IMR-90 (cell line): ENCODE measurements at regions not wholly inside any gene's neighbourhood (a gene's known extent, or its start where the extent isn't known, plus 50 kb on each side); places are given as distances from the start of the nearest gene placed in this dataset.

Source experiments
- ATAC-seq: fragments of 200-7000 bp; cut with Tn5 transposase; 2 replicates; pipeline ENCODE4 v1.9.1; 2020; ENCODE audit warnings: low read depth, mild to moderate bottlenecking, moderate library complexity
- BruUV-seq: library from RNA; stranded (reverse); fragments of 400-500 nt; replicated peaks from 2 replicates; lab custom pipeline; 2021; lab: Mats Ljungman, UMichigan
- CTCF ChIA-PET: fragments of 300-600 bp; formaldehyde crosslinking; extraction: SDS; loops from one replicate; lab custom pipeline; 2021; ENCODE audit warnings: antibody characterized with exemption; lab: Yijun Ruan, JAX
- POLR2A ChIA-PET: fragments of 300-600 bp; sonication (Branson Sonifier 250); formaldehyde crosslinking; loops from one replicate; lab custom pipeline; 2022; ENCODE audit warnings: antibody characterized with exemption; ENCODE audit not compliant: unreplicated experiment; lab: Charles Lee
- DNase-seq: peaks from one replicate; pipeline ENCODE4 v3.0.0; 2013
- H2AFZ ChIP-seq: replicated peaks from 2 replicates; pipeline ENCODE3; 2013; ENCODE audit warnings: low read length, mild to moderate bottlenecking; ENCODE audit not compliant: poor library complexity
- H2AK5ac ChIP-seq: 2 replicates; pipeline ENCODE4 v1.6.1; 2013; ENCODE audit warnings: low read depth, low read length, inconsistent platforms
- H2AK9ac ChIP-seq: replicated peaks from 2 replicates; pipeline ENCODE3; 2013; ENCODE audit warnings: mild to moderate bottlenecking, low read depth, low read length, moderate library complexity; ENCODE audit not compliant: poor library complexity
- H2BK120ac ChIP-seq: 2 replicates; pipeline ENCODE4 v1.6.1; 2013; ENCODE audit warnings: low read depth, low read length, inconsistent platforms
- H2BK15ac ChIP-seq: 3 replicates; pipeline ENCODE4 v1.6.1; 2013; ENCODE audit warnings: low read depth, low read length, inconsistent platforms
- H2BK20ac ChIP-seq: 2 replicates; pipeline ENCODE4 v1.6.1; 2013; ENCODE audit warnings: low read depth, mild to moderate bottlenecking, inconsistent platforms, low read length, moderate library complexity
- H2BK5ac ChIP-seq: 2 replicates; pipeline ENCODE4 v1.6.1; 2013; ENCODE audit warnings: mild to moderate bottlenecking, low read depth, low read length, inconsistent platforms; ENCODE audit not compliant: poor library complexity, severe bottlenecking
- H3K14ac ChIP-seq: replicated peaks from 2 replicates; pipeline ENCODE4 v1.6.1; 2013; ENCODE audit warnings: low read depth, low read length, inconsistent platforms
- H3K18ac ChIP-seq: 2 replicates; pipeline ENCODE4 v1.6.1; 2013; ENCODE audit warnings: low read depth, low read length, control low read depth
- H3K23ac ChIP-seq: 2 replicates; pipeline ENCODE4 v1.6.1; 2013; ENCODE audit warnings: low read depth, low read length, inconsistent platforms
- H3K27ac ChIP-seq: 2 replicates; pipeline ENCODE4 v1.5.1; 2013; ENCODE audit warnings: mild to moderate bottlenecking, control low read depth, low read length; ENCODE audit not compliant: insufficient read depth
- H3K27me3 ChIP-seq: 2 replicates; pipeline ENCODE4 v1.6.1; 2013; ENCODE audit warnings: low read length; ENCODE audit not compliant: control insufficient read depth, insufficient read depth
- H3K36me3 ChIP-seq: 2 replicates; pipeline ENCODE4 v1.6.1; 2013; ENCODE audit warnings: low read length, mixed read lengths; ENCODE audit not compliant: control insufficient read depth, insufficient read depth
- H3K4ac ChIP-seq: 2 replicates; pipeline ENCODE4 v1.6.1; 2013; ENCODE audit warnings: low read depth, low read length, inconsistent platforms
- H3K4me1 ChIP-seq: 2 replicates; pipeline ENCODE4 v1.6.1; 2013; ENCODE audit warnings: low read length, mixed read lengths; ENCODE audit not compliant: control insufficient read depth, insufficient read depth
- H3K4me2 ChIP-seq: 2 replicates; pipeline ENCODE4 v1.6.1; 2013; ENCODE audit warnings: low read depth, mild to moderate bottlenecking, control low read depth, low read length, moderate library complexity
- H3K4me3 ChIP-seq: 2 replicates; pipeline ENCODE4 v1.5.1; 2013; ENCODE audit warnings: low read depth, mild to moderate bottlenecking, control low read depth, low read length, moderate library complexity; ENCODE audit not compliant: insufficient read depth
- H3K56ac ChIP-seq: 2 replicates; pipeline ENCODE4 v1.6.1; 2013; ENCODE audit warnings: low read length, inconsistent platforms; ENCODE audit not compliant: insufficient read depth; ENCODE audit errors: extremely low read depth
- H3K79me1 ChIP-seq, 2 experiments: 2 replicates each; pipeline ENCODE4 v1.6.1; 2013; ENCODE audit warnings: low read length in 2 of 2, inconsistent platforms in 1 of 2, low read depth in 1 of 2
- H3K9ac ChIP-seq: 2 replicates; pipeline ENCODE4 v1.6.1; 2013; ENCODE audit warnings: low read depth, low read length, control low read depth
- H3K9me1 ChIP-seq: 2 replicates; pipeline ENCODE4 v1.6.1; 2013; ENCODE audit warnings: low read length, inconsistent platforms; ENCODE audit not compliant: insufficient read depth
- H3K9me3 ChIP-seq: 2 replicates; pipeline ENCODE4 v1.6.1; 2013; ENCODE audit warnings: low read length; ENCODE audit not compliant: control insufficient read depth, insufficient read depth
- H4K20me1 ChIP-seq: 2 replicates; pipeline ENCODE4 v1.6.1; 2013; ENCODE audit warnings: low read length, inconsistent platforms; ENCODE audit not compliant: insufficient read depth
- H4K5ac ChIP-seq: 2 replicates; pipeline ENCODE4 v1.6.1; 2013; ENCODE audit warnings: mild to moderate bottlenecking, low read depth, low read length, control low read depth
- H4K8ac ChIP-seq, 2 experiments: 2 replicates each; pipeline ENCODE4 v1.6.1; 2013; ENCODE audit warnings: low read depth in 2 of 2, low read length in 2 of 2, control low read depth in 1 of 2, inconsistent platforms in 1 of 2
- H4K91ac ChIP-seq: 2 replicates; pipeline ENCODE4 v1.6.1; 2013; ENCODE audit warnings: low read depth, low read length, inconsistent platforms; ENCODE audit not compliant: insufficient read depth
- BHLHE40 ChIP-seq: fragments of 150-350 bp; IDR thresholded peaks from 2 replicates; pipeline ENCODE4 v1.6.1; 2016; ENCODE audit warnings: mild to moderate bottlenecking, low read depth, low read length
- CEBPB ChIP-seq: IDR thresholded peaks from 2 replicates; pipeline ENCODE4 v1.6.1; 2012; ENCODE audit warnings: low read depth, low read length, improper control_type of control experiment
- ELK1 ChIP-seq: fragments of 150-350 bp; IDR thresholded peaks from 2 replicates; pipeline ENCODE4 v1.6.1; 2016; ENCODE audit warnings: low read depth, mild to moderate bottlenecking, low read length, moderate library complexity, borderline replicate concordance
- FOS ChIP-seq: fragments of 150-350 bp; IDR thresholded peaks from 2 replicates; pipeline ENCODE4 v1.6.1; 2016; ENCODE audit warnings: low read depth, low read length
- MAZ ChIP-seq: IDR thresholded peaks from 2 replicates; pipeline ENCODE4 v1.6.1; 2012; ENCODE audit warnings: low read depth, mild to moderate bottlenecking, low read length, improper control_type of control experiment, moderate library complexity, borderline replicate concordance
- MXI1 ChIP-seq: IDR thresholded peaks from 2 replicates; pipeline ENCODE4 v1.6.1; 2012; ENCODE audit warnings: low read depth, mild to moderate bottlenecking, low read length, moderate library complexity, borderline replicate concordance
- RFX5 ChIP-seq: IDR thresholded peaks from 2 replicates; pipeline ENCODE4 v1.8.0; 2012; ENCODE audit warnings: low read depth, mild to moderate bottlenecking, low read length, moderate library complexity
- WGBS, 2 experiments: methylation state at CpG; one replicate each; pipeline versions ENCODE4 v1.1.5 to v1.1.7; 2013; ENCODE audit warnings: missing lambda C conversion rate in 2 of 2; ENCODE audit not compliant: insufficient read length in 1 of 2; ENCODE audit errors: extremely low coverage in 2 of 2; 5-methylcytosine and 5-hydroxymethylcytosine counted together
- dilution Hi-C: fragments of 300-500 bp; cut with HindIII; formaldehyde crosslinking; loops from one replicate; pipeline ENCODE4 v1.14.3; 2018; ENCODE audit warnings: low sequenced_read_pairs; ENCODE audit not compliant: unreplicated experiment
- in situ Hi-C: fragments of 300-500 bp; cut with MboI; formaldehyde crosslinking; loops from 3 replicates; pipeline ENCODE4 v1.14.3; 2019; ENCODE audit warnings: low sequenced_read_pairs, inconsistent platforms, mixed read lengths
- intact Hi-C: fragments of 100-400 bp; cut with micrococcal nuclease; formaldehyde crosslinking; loops from 2 replicates; pipeline ENCODE4 v1.10.0; 2022
- TF ChIP-seq, protein P1 (sequence below): conservative IDR thresholded peaks from 2 replicates; pipeline ENCODE4 v1.5.1; 2012; ENCODE audit warnings: mild to moderate bottlenecking, low read depth, low read length, improper control_type of control experiment

- Histone ChIP-seq H3K56ac (no peak overlapping the region), H3K9ac (no peak overlapping the region)
Measured at GRCh38 chr1:30327370-30328099, 395.9 kb downstream of the MATN1 start.

More at GRCh38 chr1:30327370-30328099, 395.9 kb downstream of the MATN1 start:
- Histone ChIP-seq H2AK9ac (no peak overlapping the region), H3K23ac (no peak overlapping the region), H3K14ac (no peak overlapping the region), H4K8ac (no peak overlapping the region), H4K5ac (no peak overlapping the region), H3K4me2 (no peak overlapping the region), H2BK120ac (no peak overlapping the region), H2BK20ac (no peak overlapping the region), H3K79me1 (no peaks in the 10 kb centered on the region), H2AFZ (no peak overlapping the region), H2BK15ac (no peak overlapping the region), H2BK5ac (no peak overlapping the region), H3K4me1 (no peaks in the 10 kb centered on the region), H2AK5ac (no peak overlapping the region), H3K27me3 (no peaks in the 10 kb centered on the region), H3K4me3 (no peak overlapping the region), H4K20me1 (no peaks in the 10 kb centered on the region), H3K9me1 (no peaks in the 10 kb centered on the region), H4K91ac (no peak overlapping the region), H3K4ac (no peak overlapping the region), H3K9me3 (no peaks in the 10 kb centered on the region), H3K18ac (no peak overlapping the region), H3K36me3 (no peaks in the 10 kb centered on the region), H3K27ac (no peak overlapping the region)
- intact Hi-C loops (no loop called here), in situ Hi-C loops (no loop called here), dilution Hi-C loops (no loop called here)
- TF ChIP-seq FOS: no peak
- TF ChIP-seq BHLHE40: no peak
- TF ChIP-seq MXI1: no peak
- TF ChIP-seq, protein P1, sequence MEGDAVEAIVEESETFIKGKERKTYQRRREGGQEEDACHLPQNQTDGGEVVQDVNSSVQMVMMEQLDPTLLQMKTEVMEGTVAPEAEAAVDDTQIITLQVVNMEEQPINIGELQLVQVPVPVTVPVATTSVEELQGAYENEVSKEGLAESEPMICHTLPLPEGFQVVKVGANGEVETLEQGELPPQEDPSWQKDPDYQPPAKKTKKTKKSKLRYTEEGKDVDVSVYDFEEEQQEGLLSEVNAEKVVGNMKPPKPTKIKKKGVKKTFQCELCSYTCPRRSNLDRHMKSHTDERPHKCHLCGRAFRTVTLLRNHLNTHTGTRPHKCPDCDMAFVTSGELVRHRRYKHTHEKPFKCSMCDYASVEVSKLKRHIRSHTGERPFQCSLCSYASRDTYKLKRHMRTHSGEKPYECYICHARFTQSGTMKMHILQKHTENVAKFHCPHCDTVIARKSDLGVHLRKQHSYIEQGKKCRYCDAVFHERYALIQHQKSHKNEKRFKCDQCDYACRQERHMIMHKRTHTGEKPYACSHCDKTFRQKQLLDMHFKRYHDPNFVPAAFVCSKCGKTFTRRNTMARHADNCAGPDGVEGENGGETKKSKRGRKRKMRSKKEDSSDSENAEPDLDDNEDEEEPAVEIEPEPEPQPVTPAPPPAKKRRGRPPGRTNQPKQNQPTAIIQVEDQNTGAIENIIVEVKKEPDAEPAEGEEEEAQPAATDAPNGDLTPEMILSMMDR: no peak
- TF ChIP-seq CEBPB: no peak
- no peak for TF ChIP-seq MAZ
- no peak for TF ChIP-seq ELK1
- TF ChIP-seq RFX5: no peak
- CTCF ChIA-PET: no interaction called here
- POLR2A ChIA-PET: no interaction called here
- ATAC-seq (no peak), DNase-seq (no peak)
- BruUV-seq: no TSS peak
- WGBS, 2 experiments: 22% methylated on average over 5 of the region's 13 CpGs; no CpG with 5 or more reads in 1 of the 2 experiments
